Heart left ventricle (tissue), 13 donors: ENCODE measurements at regions not wholly inside any gene's neighbourhood (a gene's known extent, or its start where the extent isn't known, plus 50 kb on each side); places are given as distances from the start of the nearest gene placed in this dataset.

Source experiments
- POLR2A ChIP-seq, 2 donors: fragments of 450-650 bp; IDR thresholded peaks; one replicate each; pipeline ENCODE4 v1.6.1; 2017; ENCODE audit warnings: antibody characterized with exemption in 2 of 2, mild to moderate bottlenecking in 2 of 2, moderate library complexity in 2 of 2
- TF ChIP-seq, protein P1 (sequence below), 12 donors: fragments of 200-600 bp; sonication (generic) in 4 of 12; IDR thresholded peaks; one replicate each; pipeline versions ENCODE4 v1.5.0 to v1.8.0; 2018 to 2022; ENCODE audit warnings: antibody characterized with exemption in 12 of 12, mild to moderate bottlenecking in 5 of 12
- donor health status: ischemic (EF 13 %, LVEDD 7.1; RV severe dilation, severe dysfunction).
- donor health status: DM: no; HTN: yes; CAD: no.
- donor health status: DM: no; HTN: no; CAD: no.
- donor health status: ischemic (EF 25% LVEDD 6.9; RV normal size, moderate dysfunction).
- donor health status: ischemic (EF 25% LVEDD 5.7; RV mildly dilated, moderate dysfunction).
- donor health status: ischemic (EF 35%, LVEDD 5.7; RV mildly dilated, moderate dysfunction).
- donor health status: nonischemic (EF 11% LVEDD 7.7; RV severe dilation, severe dysfunction).
- donor health status: DM: yes; HTN: yes; CAD: no.
- donor health status: PGD.
- donor health status: ischemic (EF 29% LVEDD 5.4; RV normal size, mild dysfunction).
- donor health status: nonischemic (EF 23%, LVEDD 6.1; RV moderate dilation, normal function).

DNA sequence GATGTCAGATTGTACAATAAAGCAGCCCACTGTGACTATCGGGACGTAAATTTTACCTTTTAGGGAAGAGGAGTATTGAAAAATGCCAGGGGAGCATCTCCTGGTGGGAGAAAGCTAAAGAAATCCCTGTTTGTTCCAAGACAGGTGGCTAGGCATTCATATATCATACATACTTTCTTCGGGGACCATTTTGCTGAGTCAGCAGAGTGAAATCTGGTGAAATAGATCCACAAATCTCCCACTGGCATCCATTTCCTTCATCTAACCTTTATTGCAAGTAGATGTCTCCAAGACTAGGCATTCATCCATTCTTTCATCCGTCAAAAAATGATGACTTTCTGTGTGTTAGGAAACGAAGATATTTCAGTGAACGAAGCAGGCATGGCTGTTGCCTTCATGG is 107.1 kb downstream of the BMP4 start:
- TF ChIP-seq, protein P1, sequence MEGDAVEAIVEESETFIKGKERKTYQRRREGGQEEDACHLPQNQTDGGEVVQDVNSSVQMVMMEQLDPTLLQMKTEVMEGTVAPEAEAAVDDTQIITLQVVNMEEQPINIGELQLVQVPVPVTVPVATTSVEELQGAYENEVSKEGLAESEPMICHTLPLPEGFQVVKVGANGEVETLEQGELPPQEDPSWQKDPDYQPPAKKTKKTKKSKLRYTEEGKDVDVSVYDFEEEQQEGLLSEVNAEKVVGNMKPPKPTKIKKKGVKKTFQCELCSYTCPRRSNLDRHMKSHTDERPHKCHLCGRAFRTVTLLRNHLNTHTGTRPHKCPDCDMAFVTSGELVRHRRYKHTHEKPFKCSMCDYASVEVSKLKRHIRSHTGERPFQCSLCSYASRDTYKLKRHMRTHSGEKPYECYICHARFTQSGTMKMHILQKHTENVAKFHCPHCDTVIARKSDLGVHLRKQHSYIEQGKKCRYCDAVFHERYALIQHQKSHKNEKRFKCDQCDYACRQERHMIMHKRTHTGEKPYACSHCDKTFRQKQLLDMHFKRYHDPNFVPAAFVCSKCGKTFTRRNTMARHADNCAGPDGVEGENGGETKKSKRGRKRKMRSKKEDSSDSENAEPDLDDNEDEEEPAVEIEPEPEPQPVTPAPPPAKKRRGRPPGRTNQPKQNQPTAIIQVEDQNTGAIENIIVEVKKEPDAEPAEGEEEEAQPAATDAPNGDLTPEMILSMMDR (IDR thresholded peaks at IDR 0.05) = no peak
- TF ChIP-seq POLR2A (IDR thresholded peaks at IDR 0.05) = no peak
